B cell (primary cell): ENCODE measurements at regions not wholly inside any gene's neighbourhood (a gene's known extent, or its start where the extent isn't known, plus 50 kb on each side); places are given as distances from the start of the nearest gene placed in this dataset.

Source experiments
- CTCF ChIP-seq: fragments of 200-600 bp; IDR thresholded peaks from one replicate; pipeline ENCODE4 v1.8.0; 2022; ENCODE audit warnings: antibody characterized with exemption, mild to moderate bottlenecking
- EZH2 ChIP-seq: IDR thresholded peaks from 2 replicates; pipeline ENCODE4 v1.6.1; 2012; ENCODE audit warnings: borderline replicate concordance, low read depth, mild to moderate bottlenecking, moderate library complexity, low read length; ENCODE audit not compliant: insufficient read depth, poor library complexity, severe bottlenecking

- no peak for TF ChIP-seq CTCF
- no peak for TF ChIP-seq EZH2
Observed at GRCh38 chrX:76915836-76916235, 488.3 kb downstream of the MAGEE1 start.
